GM21526 (cell line): ENCODE measurements at regions not wholly inside any gene's neighbourhood (a gene's known extent, or its start where the extent isn't known, plus 50 kb on each side); places are given as distances from the start of the nearest gene placed in this dataset.

ENCODE experiments used
- ATAC-seq: cut with Tn5 transposase; IDR thresholded peaks from one replicate; pipeline ENCODE4 v1.9.1; 2021; ENCODE audit warnings: moderate library complexity; ENCODE audit not compliant: unreplicated experiment, low FRiP score

- no peak for ATAC-seq
Measured at GRCh38 chr14:71273366-71273765, 366.1 kb downstream of the PCNX1 start.

GRCh38 chr14:71284048-71284447 is 376.8 kb downstream of the PCNX1 start:
- no peak for ATAC-seq

DNA sequence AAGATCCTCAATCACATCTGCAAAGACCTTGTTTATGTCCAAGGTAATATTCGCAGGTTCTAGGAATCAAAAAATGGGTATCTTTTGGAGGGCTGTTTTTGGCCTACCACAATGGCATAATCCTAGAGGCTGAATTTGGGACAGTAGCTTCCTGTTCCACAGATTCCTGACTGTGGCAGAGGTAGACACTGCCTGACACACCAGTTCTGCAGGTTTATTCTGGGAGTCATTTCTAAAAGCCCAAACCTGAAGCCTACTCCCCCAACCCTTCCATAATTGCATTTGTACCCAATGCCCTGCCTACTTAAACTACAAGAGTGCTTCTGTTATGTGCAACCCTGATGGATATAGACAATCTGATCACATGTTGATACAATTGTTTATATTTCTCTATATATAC is 378.9 kb downstream of the PCNX1 start:
- no peak for ATAC-seq

DNA sequence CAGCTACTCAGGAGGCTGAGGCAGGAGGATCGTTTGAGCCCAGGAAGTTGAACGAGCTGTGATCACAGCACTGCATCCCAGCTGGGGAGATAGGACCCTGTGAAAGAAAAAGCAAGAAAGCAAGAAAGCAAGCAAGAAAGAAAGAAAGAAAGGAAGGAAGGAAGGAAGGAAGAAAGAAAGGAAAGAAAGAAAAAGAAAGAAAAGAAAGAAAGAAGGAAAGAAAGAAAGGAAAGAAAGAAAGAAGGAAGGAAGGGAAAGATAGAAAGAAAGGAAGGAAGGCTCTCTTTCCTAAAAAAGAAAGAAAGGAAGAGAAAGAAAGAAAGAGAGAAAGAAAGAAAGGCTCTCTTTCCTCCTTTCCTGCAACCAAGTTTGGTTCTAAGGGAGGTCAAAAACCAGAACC is 380.3 kb downstream of the PCNX1 start:
- ATAC-seq: no peak

DNA sequence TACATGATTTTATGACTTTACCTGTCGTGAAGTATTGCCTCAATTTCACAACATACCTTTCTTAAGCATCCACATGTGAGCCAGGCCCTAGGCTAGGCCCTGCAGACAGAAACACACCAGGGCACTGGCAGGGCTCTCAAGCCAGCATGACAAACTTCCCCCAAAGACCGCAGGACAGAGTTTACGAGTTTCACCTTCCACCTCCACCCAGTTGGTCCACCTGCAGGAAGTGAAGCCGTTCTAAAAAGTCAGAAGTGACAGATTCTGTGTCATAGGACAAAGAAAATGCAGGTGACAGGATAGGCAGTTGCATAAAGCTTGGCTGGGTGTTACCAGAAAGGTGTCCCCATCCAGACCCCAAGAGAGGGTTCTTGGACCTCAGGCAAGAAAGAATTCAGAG is 382.3 kb downstream of the PCNX1 start:
- peak; percentile 85 for ATAC-seq

- no peak for ATAC-seq
Measured at GRCh38 chr14:71290301-71290700, 383.0 kb downstream of the PCNX1 start.

DNA sequence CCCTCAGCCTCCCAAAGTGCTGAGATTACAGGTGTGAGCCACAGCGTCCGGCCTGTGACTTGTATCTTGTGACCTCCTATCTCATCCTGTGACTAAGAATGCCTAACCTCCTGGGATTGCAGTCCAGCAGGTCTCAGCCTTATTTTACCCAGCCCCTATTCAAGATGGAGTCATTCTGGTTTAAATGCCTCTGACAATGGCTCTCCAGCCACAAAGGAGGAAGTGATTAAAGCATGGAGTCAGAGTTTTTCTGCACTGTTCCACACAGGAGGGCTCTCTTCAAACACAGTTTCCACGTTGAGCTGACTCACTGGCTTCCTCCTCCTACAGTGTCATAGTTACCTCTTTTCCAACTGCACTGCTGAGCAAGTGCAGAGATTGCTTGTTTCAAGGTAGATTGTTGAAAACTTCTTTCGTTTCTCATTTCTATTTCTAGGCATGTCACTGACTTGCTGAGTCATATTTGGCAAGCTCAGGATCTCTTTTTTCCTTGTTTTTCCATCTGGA is 383.8 kb downstream of the PCNX1 start:
- ATAC-seq: peak; percentile 49

DNA sequence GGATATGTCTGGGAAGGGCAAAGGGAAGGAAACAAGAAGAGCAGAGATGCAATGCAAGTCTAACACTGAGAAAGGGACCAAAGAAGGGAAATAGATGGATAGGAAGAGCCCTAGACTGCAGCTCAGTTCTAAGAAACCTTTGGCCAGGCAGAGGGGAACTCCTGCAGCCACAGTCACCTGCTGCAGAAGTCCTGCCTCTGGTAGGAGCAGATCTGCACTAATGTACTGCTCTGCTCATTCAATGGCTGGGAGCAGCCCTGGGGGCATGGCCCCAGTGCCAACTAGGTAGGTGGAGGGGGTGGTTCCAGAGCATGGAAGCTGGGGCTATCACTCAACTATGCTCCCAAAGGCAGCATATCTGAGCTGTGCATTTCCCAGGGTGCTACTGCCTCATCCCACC is 388.9 kb downstream of the PCNX1 start:
- no peak for ATAC-seq

DNA sequence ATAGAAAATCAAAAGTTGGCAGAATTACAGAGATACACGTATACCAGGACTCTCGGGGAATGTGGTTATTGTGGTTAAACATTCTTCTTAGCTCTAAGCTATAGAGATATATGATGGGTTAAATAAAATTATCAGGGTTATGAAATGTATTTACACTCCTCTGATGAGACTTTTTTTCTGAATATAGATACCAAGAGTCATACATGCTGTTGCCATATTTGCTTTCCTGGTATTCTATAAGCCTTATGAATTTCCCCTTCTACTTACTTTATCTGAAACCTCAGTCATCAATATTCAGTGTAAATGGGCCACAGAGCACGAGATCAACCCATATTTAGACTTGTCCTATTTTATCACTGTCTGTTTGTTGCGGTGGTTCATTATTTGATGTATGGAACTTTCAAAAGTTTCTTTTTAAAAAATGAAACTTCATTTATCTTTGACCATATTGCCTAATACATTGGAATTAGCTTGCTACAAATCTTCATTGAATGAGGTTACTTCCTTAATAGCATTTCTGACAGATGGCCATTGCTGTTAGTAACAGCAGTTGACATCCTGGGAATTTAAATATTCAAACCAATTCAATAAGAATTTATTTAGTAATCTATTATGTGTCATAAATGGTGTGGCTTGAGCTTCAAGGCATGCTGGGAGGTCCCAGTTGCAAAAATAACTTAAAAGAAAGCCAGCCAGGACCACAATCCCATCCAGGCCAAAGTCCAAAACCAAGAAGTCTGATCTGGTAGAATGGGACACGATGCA is 393.5 kb downstream of the PCNX1 start:
- ATAC-seq: no peak

DNA sequence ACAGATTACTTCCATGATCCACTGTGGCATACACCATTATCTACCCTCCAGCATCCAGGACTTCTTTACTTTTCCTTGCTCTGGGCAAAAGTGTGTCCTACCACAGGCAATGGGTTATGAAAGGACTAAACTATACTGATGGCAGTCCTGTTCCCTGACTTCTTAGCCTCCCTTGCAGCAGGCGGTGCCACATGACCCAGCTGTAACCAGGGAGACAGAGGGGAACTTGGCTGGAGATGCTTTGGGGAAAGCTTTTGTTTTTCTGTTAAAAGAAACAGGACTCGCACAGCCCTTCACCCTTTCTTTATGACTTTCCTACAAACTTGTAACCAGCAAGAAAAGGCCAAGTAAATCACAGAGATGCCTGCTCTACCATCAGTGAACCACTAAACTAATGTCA is 394.4 kb downstream of the PCNX1 start:
- no peak for ATAC-seq

DNA sequence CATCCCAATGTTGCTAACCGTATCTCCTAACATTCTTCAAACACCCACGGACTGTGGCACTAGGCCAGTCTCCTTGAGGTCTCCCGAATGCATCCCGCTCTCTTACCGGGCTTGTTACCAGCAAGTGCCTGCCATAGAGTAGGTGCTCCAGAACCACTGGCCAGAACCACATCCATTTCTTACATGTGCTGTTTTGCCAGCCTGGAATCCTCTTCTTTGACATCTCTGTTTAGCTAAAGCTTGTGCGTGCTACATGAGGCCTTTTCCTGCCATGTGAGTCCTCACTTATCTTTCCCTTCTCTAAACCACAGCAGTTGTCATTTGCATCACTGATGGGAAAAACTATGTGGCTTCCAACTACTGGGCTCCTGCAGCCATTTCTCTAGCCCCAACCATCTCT is 397.4 kb downstream of the PCNX1 start:
- no peak for ATAC-seq

- no peak for ATAC-seq
Measured at GRCh38 chr14:71308671-71309070, 401.4 kb downstream of the PCNX1 start.

GRCh38 chr14:71309756-71310155 is 402.5 kb downstream of the PCNX1 start:
- ATAC-seq: no peak

GRCh38 chr14:71311061-71311460 is 403.8 kb downstream of the PCNX1 start:
- no peak for ATAC-seq

- no peak for ATAC-seq
Measured at GRCh38 chr14:71314717-71315116, 407.5 kb downstream of the PCNX1 start.

GRCh38 chr14:71317385-71318096 is 410.3 kb downstream of the PCNX1 start:
- ATAC-seq: no peak

DNA sequence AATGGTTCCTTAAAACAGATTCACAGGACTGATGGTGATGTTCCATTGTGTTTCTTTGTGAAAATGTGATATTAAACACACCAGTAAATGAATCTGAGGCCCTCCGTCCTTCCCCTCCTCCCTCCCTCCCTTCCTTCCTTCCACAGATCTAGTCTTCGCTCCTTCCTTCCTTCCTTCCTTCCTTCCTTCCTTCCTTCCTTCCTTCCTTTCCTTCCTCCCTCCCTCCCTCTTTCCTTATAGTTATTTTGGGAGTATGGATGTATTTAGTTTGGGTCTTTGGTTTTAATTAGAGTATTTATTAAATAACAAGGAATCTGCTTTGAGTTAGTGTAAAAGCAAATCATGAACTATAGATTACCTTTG is 410.8 kb downstream of the PCNX1 start:
- ATAC-seq: no peak

- no peak for ATAC-seq
Measured at GRCh38 chr14:71319666-71320065, 412.4 kb downstream of the PCNX1 start.

GRCh38 chr14:71320107-71320733 is 413.0 kb downstream of the PCNX1 start, which contains the start of gene SIPA1L1:
Gene SIPA1L1 (plus strand): TSS chr14:71320476.
- ATAC-seq: peak; percentile 68

GRCh38 chr14:71320734-71321573 is 413.7 kb downstream of the PCNX1 start:
- peak; percentile 24 for ATAC-seq
